ENCODE measurements at regions not wholly inside any gene's neighbourhood (a gene's known extent, or its start where the extent isn't known, plus 50 kb on each side); places are given as distances from the start of the nearest gene placed in this dataset.
"Not testable (repeated sequence)": the region's sequence is repeated elsewhere in the genome, so short reads cannot be mapped to it uniquely, and the experiment has no call there.

- DNase-seq, result no peak
- no peaks in the 10 kb centered on the region for H3K9me3 ChIP-seq
- no peaks in the 10 kb centered on the region for H3K36me3 ChIP-seq (ENCODE audit: insufficient read depth in 1 of 2, low read depth in 1 of 2)
- TF ChIP-seq, protein P1, sequence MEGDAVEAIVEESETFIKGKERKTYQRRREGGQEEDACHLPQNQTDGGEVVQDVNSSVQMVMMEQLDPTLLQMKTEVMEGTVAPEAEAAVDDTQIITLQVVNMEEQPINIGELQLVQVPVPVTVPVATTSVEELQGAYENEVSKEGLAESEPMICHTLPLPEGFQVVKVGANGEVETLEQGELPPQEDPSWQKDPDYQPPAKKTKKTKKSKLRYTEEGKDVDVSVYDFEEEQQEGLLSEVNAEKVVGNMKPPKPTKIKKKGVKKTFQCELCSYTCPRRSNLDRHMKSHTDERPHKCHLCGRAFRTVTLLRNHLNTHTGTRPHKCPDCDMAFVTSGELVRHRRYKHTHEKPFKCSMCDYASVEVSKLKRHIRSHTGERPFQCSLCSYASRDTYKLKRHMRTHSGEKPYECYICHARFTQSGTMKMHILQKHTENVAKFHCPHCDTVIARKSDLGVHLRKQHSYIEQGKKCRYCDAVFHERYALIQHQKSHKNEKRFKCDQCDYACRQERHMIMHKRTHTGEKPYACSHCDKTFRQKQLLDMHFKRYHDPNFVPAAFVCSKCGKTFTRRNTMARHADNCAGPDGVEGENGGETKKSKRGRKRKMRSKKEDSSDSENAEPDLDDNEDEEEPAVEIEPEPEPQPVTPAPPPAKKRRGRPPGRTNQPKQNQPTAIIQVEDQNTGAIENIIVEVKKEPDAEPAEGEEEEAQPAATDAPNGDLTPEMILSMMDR (IDR thresholded peaks at IDR 0.05), result no peak
- H3K27ac ChIP-seq, result no peak overlapping the region
- H3K4me3 ChIP-seq, result no peak overlapping the region
- no peaks in the 10 kb centered on the region for H3K27me3 ChIP-seq (ENCODE audit: insufficient read depth in 3 of 3, low read length in 2 of 3)
- intact Hi-C loops (cut with DNase I), result no loop called here
- no peak for ATAC-seq
- H3K4me1 ChIP-seq, result no peaks in the 10 kb centered on the region
- WGBS, 3 donors, result 62 to 67% (median 66%) methylated on average over 4 of the region's 4 CpGs
Measured at GRCh38 chr5:56759521-56760216, 55.7 kb upstream of the MAP3K1 start.

GRCh38 chr5:56757077-56757476 is 58.3 kb upstream of the MAP3K1 start:
- no peak for ATAC-seq

GRCh38 chr5:56755036-56755555 is 60.3 kb upstream of the MAP3K1 start:
- WGBS, 3 donors, result 85 to 88% (median 87%) methylated on average over 3 of the region's 3 CpGs
- H3K9me3 ChIP-seq, result peaks cover 4% of the 10 kb centered on the region
- no peak overlapping the region for H3K4me3 ChIP-seq
- TF ChIP-seq, protein P1 (IDR thresholded peaks at IDR 0.05), result no peak
- H3K27ac ChIP-seq, result no peak overlapping the region
- no peak for DNase-seq
- ATAC-seq, result no peak
- H3K4me1 ChIP-seq, result no peaks in the 10 kb centered on the region
- intact Hi-C loops (cut with DNase I), result no loop called here
- H3K36me3 ChIP-seq (ENCODE audit: insufficient read depth in 1 of 2, low read depth in 1 of 2), result no peaks in the 10 kb centered on the region
- no peaks in the 10 kb centered on the region for H3K27me3 ChIP-seq (ENCODE audit: insufficient read depth in 3 of 3, low read length in 2 of 3)

More at GRCh38 chr5:56757077-56757476, 58.3 kb upstream of the MAP3K1 start:
- intact Hi-C loops (cut with DNase I), result no loop called here
- no peak for DNase-seq
- Histone ChIP-seq H3K36me3 (ENCODE audit: insufficient read depth in 1 of 2, low read depth in 1 of 2) (no peaks in the 10 kb centered on the region), H3K9me3 (peaks cover 4% of the 10 kb centered on the region), H3K27me3 (ENCODE audit: insufficient read depth in 3 of 3, low read length in 2 of 3) (no peaks in the 10 kb centered on the region), H3K4me3 (no peak overlapping the region), H3K27ac (no peak overlapping the region), H3K4me1 (no peaks in the 10 kb centered on the region)
- 80 to 83% (median 80%) methylated on average over 5 of the region's 5 CpGs for WGBS, 3 donors
- TF ChIP-seq, protein P1 (IDR thresholded peaks at IDR 0.05), result no peak

DNA sequence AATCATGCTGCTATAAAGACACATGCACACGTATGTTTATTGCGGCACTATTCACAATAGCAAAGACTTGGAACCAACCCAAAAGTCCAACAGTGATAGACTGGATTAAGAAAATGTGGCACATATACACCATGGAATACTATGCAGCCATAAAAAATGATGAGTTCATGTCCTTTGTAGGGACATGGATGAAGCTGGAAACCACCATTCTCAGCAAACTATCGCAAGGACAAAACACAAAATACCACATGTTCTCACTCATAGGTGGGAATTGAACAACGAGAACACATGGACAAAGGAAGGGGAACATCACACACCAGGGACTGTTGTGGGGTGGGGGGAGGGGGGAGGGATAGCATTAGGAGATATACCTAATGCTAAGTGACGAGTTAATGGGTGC is 61.8 kb upstream of the MAP3K1 start:
- H3K4me3 ChIP-seq; H3K9me3 ChIP-seq; H3K36me3 ChIP-seq (ENCODE audit: insufficient read depth in 1 of 2, low read depth in 1 of 2); H3K4me1 ChIP-seq; H3K27ac ChIP-seq; ATAC-seq; DNase-seq; H3K27me3 ChIP-seq (ENCODE audit: insufficient read depth in 3 of 3, low read length in 2 of 3); intact Hi-C loops (cut with DNase I): not testable (repeated sequence)
- WGBS, 3 donors, result 88 to 96% (median 93%) methylated on average over 4 to 5 of the region's 5 CpGs

- Histone ChIP-seq H3K4me1 (no peaks in the 10 kb centered on the region), H3K4me3 (no peak overlapping the region), H3K9me3 (peaks cover 4% of the 10 kb centered on the region), H3K27ac (no peak overlapping the region), H3K27me3 (ENCODE audit: insufficient read depth in 3 of 3, low read length in 2 of 3) (no peaks in the 10 kb centered on the region), H3K36me3 (ENCODE audit: insufficient read depth in 1 of 2, low read depth in 1 of 2) (no peaks in the 10 kb centered on the region)
- ATAC-seq, result no peak
- no peak for DNase-seq
- TF ChIP-seq, protein P1 (IDR thresholded peaks at IDR 0.05), result no peak
- intact Hi-C loops (cut with DNase I), result no loop called here
- WGBS, 3 donors, result 21 to 33% (median 28%) methylated on average over 2 of the region's 2 CpGs
Measured at GRCh38 chr5:56751572-56752313, 63.6 kb upstream of the MAP3K1 start.

Measured in psoas muscle (tissue), 7 donors.